IMR-90 (cell line): ENCODE measurements at regions not wholly inside any gene's neighbourhood (a gene's known extent, or its start where the extent isn't known, plus 50 kb on each side); places are given as distances from the start of the nearest gene placed in this dataset.
A peak's percentile ranks its signal among the peaks of the same experiment; 100 is the strongest.

Source experiments
- ATAC-seq: fragments of 200-7000 bp; cut with Tn5 transposase; 2 replicates; pipeline ENCODE4 v1.9.1; 2020; ENCODE audit warnings: low read depth, mild to moderate bottlenecking, moderate library complexity
- BruUV-seq: library from RNA; stranded (reverse); fragments of 400-500 nt; replicated peaks from 2 replicates; lab custom pipeline; 2021; lab: Mats Ljungman, UMichigan
- CTCF ChIA-PET: fragments of 300-600 bp; formaldehyde crosslinking; extraction: SDS; loops from one replicate; lab custom pipeline; 2021; ENCODE audit warnings: antibody characterized with exemption; lab: Yijun Ruan, JAX
- POLR2A ChIA-PET: fragments of 300-600 bp; sonication (Branson Sonifier 250); formaldehyde crosslinking; loops from one replicate; lab custom pipeline; 2022; ENCODE audit warnings: antibody characterized with exemption; ENCODE audit not compliant: unreplicated experiment; lab: Charles Lee
- DNase-seq: peaks from one replicate; pipeline ENCODE4 v3.0.0; 2013
- H2AFZ ChIP-seq: replicated peaks from 2 replicates; pipeline ENCODE3; 2013; ENCODE audit warnings: low read length, mild to moderate bottlenecking; ENCODE audit not compliant: poor library complexity
- H2AK5ac ChIP-seq: 2 replicates; pipeline ENCODE4 v1.6.1; 2013; ENCODE audit warnings: low read depth, low read length, inconsistent platforms
- H2AK9ac ChIP-seq: replicated peaks from 2 replicates; pipeline ENCODE3; 2013; ENCODE audit warnings: mild to moderate bottlenecking, low read depth, low read length, moderate library complexity; ENCODE audit not compliant: poor library complexity
- H2BK120ac ChIP-seq: 2 replicates; pipeline ENCODE4 v1.6.1; 2013; ENCODE audit warnings: low read depth, low read length, inconsistent platforms
- H2BK15ac ChIP-seq: 3 replicates; pipeline ENCODE4 v1.6.1; 2013; ENCODE audit warnings: low read depth, low read length, inconsistent platforms
- H2BK20ac ChIP-seq: 2 replicates; pipeline ENCODE4 v1.6.1; 2013; ENCODE audit warnings: low read depth, mild to moderate bottlenecking, inconsistent platforms, low read length, moderate library complexity
- H2BK5ac ChIP-seq: 2 replicates; pipeline ENCODE4 v1.6.1; 2013; ENCODE audit warnings: mild to moderate bottlenecking, low read depth, low read length, inconsistent platforms; ENCODE audit not compliant: poor library complexity, severe bottlenecking
- H3K14ac ChIP-seq: replicated peaks from 2 replicates; pipeline ENCODE4 v1.6.1; 2013; ENCODE audit warnings: low read depth, low read length, inconsistent platforms
- H3K18ac ChIP-seq: 2 replicates; pipeline ENCODE4 v1.6.1; 2013; ENCODE audit warnings: low read depth, low read length, control low read depth
- H3K23ac ChIP-seq: 2 replicates; pipeline ENCODE4 v1.6.1; 2013; ENCODE audit warnings: low read depth, low read length, inconsistent platforms
- H3K27ac ChIP-seq: 2 replicates; pipeline ENCODE4 v1.5.1; 2013; ENCODE audit warnings: mild to moderate bottlenecking, control low read depth, low read length; ENCODE audit not compliant: insufficient read depth
- H3K27me3 ChIP-seq: 2 replicates; pipeline ENCODE4 v1.6.1; 2013; ENCODE audit warnings: low read length; ENCODE audit not compliant: control insufficient read depth, insufficient read depth
- H3K36me3 ChIP-seq: 2 replicates; pipeline ENCODE4 v1.6.1; 2013; ENCODE audit warnings: low read length, mixed read lengths; ENCODE audit not compliant: control insufficient read depth, insufficient read depth
- H3K4ac ChIP-seq: 2 replicates; pipeline ENCODE4 v1.6.1; 2013; ENCODE audit warnings: low read depth, low read length, inconsistent platforms
- H3K4me1 ChIP-seq: 2 replicates; pipeline ENCODE4 v1.6.1; 2013; ENCODE audit warnings: low read length, mixed read lengths; ENCODE audit not compliant: control insufficient read depth, insufficient read depth
- H3K4me2 ChIP-seq: 2 replicates; pipeline ENCODE4 v1.6.1; 2013; ENCODE audit warnings: low read depth, mild to moderate bottlenecking, control low read depth, low read length, moderate library complexity
- H3K4me3 ChIP-seq: 2 replicates; pipeline ENCODE4 v1.5.1; 2013; ENCODE audit warnings: low read depth, mild to moderate bottlenecking, control low read depth, low read length, moderate library complexity; ENCODE audit not compliant: insufficient read depth
- H3K56ac ChIP-seq: 2 replicates; pipeline ENCODE4 v1.6.1; 2013; ENCODE audit warnings: low read length, inconsistent platforms; ENCODE audit not compliant: insufficient read depth; ENCODE audit errors: extremely low read depth
- H3K79me1 ChIP-seq, 2 experiments: 2 replicates each; pipeline ENCODE4 v1.6.1; 2013; ENCODE audit warnings: low read length in 2 of 2, inconsistent platforms in 1 of 2, low read depth in 1 of 2
- H3K9ac ChIP-seq: 2 replicates; pipeline ENCODE4 v1.6.1; 2013; ENCODE audit warnings: low read depth, low read length, control low read depth
- H3K9me1 ChIP-seq: 2 replicates; pipeline ENCODE4 v1.6.1; 2013; ENCODE audit warnings: low read length, inconsistent platforms; ENCODE audit not compliant: insufficient read depth
- H3K9me3 ChIP-seq: 2 replicates; pipeline ENCODE4 v1.6.1; 2013; ENCODE audit warnings: low read length; ENCODE audit not compliant: control insufficient read depth, insufficient read depth
- H4K20me1 ChIP-seq: 2 replicates; pipeline ENCODE4 v1.6.1; 2013; ENCODE audit warnings: low read length, inconsistent platforms; ENCODE audit not compliant: insufficient read depth
- H4K5ac ChIP-seq: 2 replicates; pipeline ENCODE4 v1.6.1; 2013; ENCODE audit warnings: mild to moderate bottlenecking, low read depth, low read length, control low read depth
- H4K8ac ChIP-seq, 2 experiments: 2 replicates each; pipeline ENCODE4 v1.6.1; 2013; ENCODE audit warnings: low read depth in 2 of 2, low read length in 2 of 2, control low read depth in 1 of 2, inconsistent platforms in 1 of 2
- H4K91ac ChIP-seq: 2 replicates; pipeline ENCODE4 v1.6.1; 2013; ENCODE audit warnings: low read depth, low read length, inconsistent platforms; ENCODE audit not compliant: insufficient read depth
- BHLHE40 ChIP-seq: fragments of 150-350 bp; IDR thresholded peaks from 2 replicates; pipeline ENCODE4 v1.6.1; 2016; ENCODE audit warnings: mild to moderate bottlenecking, low read depth, low read length
- CEBPB ChIP-seq: IDR thresholded peaks from 2 replicates; pipeline ENCODE4 v1.6.1; 2012; ENCODE audit warnings: low read depth, low read length, improper control_type of control experiment
- FOS ChIP-seq: fragments of 150-350 bp; IDR thresholded peaks from 2 replicates; pipeline ENCODE4 v1.6.1; 2016; ENCODE audit warnings: low read depth, low read length
- MAFK ChIP-seq: IDR thresholded peaks from 2 replicates; pipeline ENCODE4 v1.6.1; 2012; ENCODE audit warnings: low read depth, low read length, improper control_type of control experiment
- MAZ ChIP-seq: IDR thresholded peaks from 2 replicates; pipeline ENCODE4 v1.6.1; 2012; ENCODE audit warnings: low read depth, mild to moderate bottlenecking, low read length, improper control_type of control experiment, moderate library complexity, borderline replicate concordance
- MXI1 ChIP-seq: IDR thresholded peaks from 2 replicates; pipeline ENCODE4 v1.6.1; 2012; ENCODE audit warnings: low read depth, mild to moderate bottlenecking, low read length, moderate library complexity, borderline replicate concordance
- RAD21 ChIP-seq: IDR thresholded peaks from 2 replicates; pipeline ENCODE4 v1.6.1; 2012; ENCODE audit warnings: low read length, improper control_type of control experiment
- RCOR1 ChIP-seq: IDR thresholded peaks from 2 replicates; pipeline ENCODE4 v1.6.1; 2012; ENCODE audit warnings: mild to moderate bottlenecking, low read length, improper control_type of control experiment; ENCODE audit not compliant: insufficient replicate concordance
- RFX5 ChIP-seq: IDR thresholded peaks from 2 replicates; pipeline ENCODE4 v1.8.0; 2012; ENCODE audit warnings: low read depth, mild to moderate bottlenecking, low read length, moderate library complexity
- WGBS, 2 experiments: methylation state at CpG; one replicate each; pipeline versions ENCODE4 v1.1.5 to v1.1.7; 2013; ENCODE audit warnings: missing lambda C conversion rate in 2 of 2; ENCODE audit not compliant: insufficient read length in 1 of 2; ENCODE audit errors: extremely low coverage in 2 of 2; 5-methylcytosine and 5-hydroxymethylcytosine counted together
- dilution Hi-C: fragments of 300-500 bp; cut with HindIII; formaldehyde crosslinking; loops from one replicate; pipeline ENCODE4 v1.14.3; 2018; ENCODE audit warnings: low sequenced_read_pairs; ENCODE audit not compliant: unreplicated experiment
- in situ Hi-C: fragments of 300-500 bp; cut with MboI; formaldehyde crosslinking; loops from 3 replicates; pipeline ENCODE4 v1.14.3; 2019; ENCODE audit warnings: low sequenced_read_pairs, inconsistent platforms, mixed read lengths
- intact Hi-C: fragments of 100-400 bp; cut with micrococcal nuclease; formaldehyde crosslinking; loops from 2 replicates; pipeline ENCODE4 v1.10.0; 2022
- TF ChIP-seq, protein P1 (sequence below): fragments of 150-350 bp; IDR thresholded peaks from 2 replicates; pipeline ENCODE4 v1.6.1; 2016; ENCODE audit warnings: low read depth, mild to moderate bottlenecking, low read length, moderate library complexity, borderline replicate concordance
- TF ChIP-seq, protein P2 (sequence below): fragments of 150-350 bp; IDR thresholded peaks from 2 replicates; pipeline ENCODE4 v1.6.1; 2017; ENCODE audit warnings: mild to moderate bottlenecking, antibody characterized with exemption, low read length, low read depth
- TF ChIP-seq, protein P3 (sequence below): conservative IDR thresholded peaks from 2 replicates; pipeline ENCODE4 v1.5.1; 2012; ENCODE audit warnings: mild to moderate bottlenecking, low read depth, low read length, improper control_type of control experiment

- no peak for DNase-seq
- Histone ChIP-seq H3K14ac (no peak overlapping the region), H3K79me1 (no peaks in the 10 kb centered on the region), H2AK9ac (no peak overlapping the region), H2AK5ac (peak overlapping the region; percentile 5; the same call in 1 of the 2 replicates), H4K5ac (peak overlapping the region; percentile 3; the same call in 1 of the 2 replicates), H3K4me3 (no peak overlapping the region), H3K9ac (no peak overlapping the region), H3K4ac (no peak overlapping the region), H3K4me1 (peaks cover 10% of the 10 kb centered on the region; the same call in 1 of the 2 replicates), H3K18ac (peak overlapping the region; percentile 17; the same call in 1 of the 2 replicates), H4K91ac (no peak overlapping the region), H3K9me1 (no peaks in the 10 kb centered on the region), H3K56ac (no peak overlapping the region), H2BK15ac (no peak overlapping the region), H2BK20ac (no peak overlapping the region), H2BK5ac (no peak overlapping the region), H4K8ac (no peak overlapping the region), H3K36me3 (no peaks in the 10 kb centered on the region), H4K20me1 (no peaks in the 10 kb centered on the region), H3K27me3 (peaks cover 5% of the 10 kb centered on the region; the same call in 1 of the 2 replicates), H2BK120ac (no peak overlapping the region), H3K27ac (peak overlapping the region; percentile 16; the same call in 1 of the 2 replicates), H2AFZ (no peak overlapping the region), H3K23ac (no peak overlapping the region), H3K9me3 (no peaks in the 10 kb centered on the region), H3K4me2 (no peak overlapping the region)
- intact Hi-C loops = loop anchor here (10.0 kb wide), 1 partner anchor 513 kb away; the partner anchor contains the start of gene ZMIZ1
- POLR2A ChIA-PET = no interaction called here
- CTCF ChIA-PET = interaction anchor here (0.7 kb wide), 1 partner anchor 504 kb away, joined by 3 read pairs; no protein-coding TSS in a partner anchor
- dilution Hi-C loops = no loop called here
- BruUV-seq = no TSS peak
- ATAC-seq = no peak
- in situ Hi-C loops = no loop called here
- no CpG with 5 or more reads among the region's 10 CpGs for WGBS, 2 experiments
- TF ChIP-seq RFX5 (no peak), RAD21 (no peak), FOS (no peak), BHLHE40 (no peak), MAZ (no peak), MXI1 (no peak), MAFK (no peak), CEBPB (no peak), RCOR1 (no peak)
- TF ChIP-seq, protein P1, sequence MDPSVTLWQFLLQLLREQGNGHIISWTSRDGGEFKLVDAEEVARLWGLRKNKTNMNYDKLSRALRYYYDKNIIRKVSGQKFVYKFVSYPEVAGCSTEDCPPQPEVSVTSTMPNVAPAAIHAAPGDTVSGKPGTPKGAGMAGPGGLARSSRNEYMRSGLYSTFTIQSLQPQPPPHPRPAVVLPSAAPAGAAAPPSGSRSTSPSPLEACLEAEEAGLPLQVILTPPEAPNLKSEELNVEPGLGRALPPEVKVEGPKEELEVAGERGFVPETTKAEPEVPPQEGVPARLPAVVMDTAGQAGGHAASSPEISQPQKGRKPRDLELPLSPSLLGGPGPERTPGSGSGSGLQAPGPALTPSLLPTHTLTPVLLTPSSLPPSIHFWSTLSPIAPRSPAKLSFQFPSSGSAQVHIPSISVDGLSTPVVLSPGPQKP = no peak
- TF ChIP-seq, protein P2, sequence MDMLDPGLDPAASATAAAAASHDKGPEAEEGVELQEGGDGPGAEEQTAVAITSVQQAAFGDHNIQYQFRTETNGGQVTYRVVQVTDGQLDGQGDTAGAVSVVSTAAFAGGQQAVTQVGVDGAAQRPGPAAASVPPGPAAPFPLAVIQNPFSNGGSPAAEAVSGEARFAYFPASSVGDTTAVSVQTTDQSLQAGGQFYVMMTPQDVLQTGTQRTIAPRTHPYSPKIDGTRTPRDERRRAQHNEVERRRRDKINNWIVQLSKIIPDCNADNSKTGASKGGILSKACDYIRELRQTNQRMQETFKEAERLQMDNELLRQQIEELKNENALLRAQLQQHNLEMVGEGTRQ = no peak
- TF ChIP-seq, protein P3, sequence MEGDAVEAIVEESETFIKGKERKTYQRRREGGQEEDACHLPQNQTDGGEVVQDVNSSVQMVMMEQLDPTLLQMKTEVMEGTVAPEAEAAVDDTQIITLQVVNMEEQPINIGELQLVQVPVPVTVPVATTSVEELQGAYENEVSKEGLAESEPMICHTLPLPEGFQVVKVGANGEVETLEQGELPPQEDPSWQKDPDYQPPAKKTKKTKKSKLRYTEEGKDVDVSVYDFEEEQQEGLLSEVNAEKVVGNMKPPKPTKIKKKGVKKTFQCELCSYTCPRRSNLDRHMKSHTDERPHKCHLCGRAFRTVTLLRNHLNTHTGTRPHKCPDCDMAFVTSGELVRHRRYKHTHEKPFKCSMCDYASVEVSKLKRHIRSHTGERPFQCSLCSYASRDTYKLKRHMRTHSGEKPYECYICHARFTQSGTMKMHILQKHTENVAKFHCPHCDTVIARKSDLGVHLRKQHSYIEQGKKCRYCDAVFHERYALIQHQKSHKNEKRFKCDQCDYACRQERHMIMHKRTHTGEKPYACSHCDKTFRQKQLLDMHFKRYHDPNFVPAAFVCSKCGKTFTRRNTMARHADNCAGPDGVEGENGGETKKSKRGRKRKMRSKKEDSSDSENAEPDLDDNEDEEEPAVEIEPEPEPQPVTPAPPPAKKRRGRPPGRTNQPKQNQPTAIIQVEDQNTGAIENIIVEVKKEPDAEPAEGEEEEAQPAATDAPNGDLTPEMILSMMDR = no peak
These were observed 517.4 kb upstream of the ZMIZ1 start for GRCh38 chr10:78551184-78552005.
